DND-41 (cell line): ENCODE measurements at regions not wholly inside any gene's neighbourhood (a gene's known extent, or its start where the extent isn't known, plus 50 kb on each side); places are given as distances from the start of the nearest gene placed in this dataset.

ENCODE experiments used
- ATAC-seq: fragments of 200-7000 bp; cut with Tn5 transposase; 3 replicates; pipeline ENCODE4 v1.9.1; 2021; ENCODE audit warnings: low read depth; ENCODE audit not compliant: insufficient read depth
- DNase-seq: peaks from one replicate; pipeline ENCODE4 v3.0.0-alpha.2; 2020
- H2AFZ ChIP-seq: 2 replicates; pipeline ENCODE4 v1.6.0; 2012; ENCODE audit warnings: low read depth, low read length
- H3K27ac ChIP-seq: 2 replicates; pipeline ENCODE4 v1.5.1; 2012; ENCODE audit warnings: low read length, inconsistent platforms
- H3K27me3 ChIP-seq: fragments of 200-600 bp; sonication (generic); 2 replicates; pipeline ENCODE4 v1.6.0; 2012; ENCODE audit warnings: low read length, mild to moderate bottlenecking, inconsistent platforms; ENCODE audit not compliant: insufficient read depth, poor library complexity
- H3K36me3 ChIP-seq: 2 replicates; pipeline ENCODE4 v1.5.1; 2012; ENCODE audit warnings: low read length, inconsistent platforms; ENCODE audit not compliant: insufficient read depth
- H3K4me1 ChIP-seq: 2 replicates; pipeline ENCODE4 v1.5.1; 2012; ENCODE audit warnings: mild to moderate bottlenecking, low read length; ENCODE audit not compliant: insufficient read depth
- H3K4me2 ChIP-seq: 2 replicates; pipeline ENCODE4 v1.6.0; 2012; ENCODE audit warnings: mild to moderate bottlenecking, moderate library complexity, low read length, inconsistent platforms; ENCODE audit not compliant: insufficient read depth
- H3K4me3 ChIP-seq, 2 experiments: fragments of 200-600 bp in 1 of 2; shearing (Covaris generic) in 1 of 2; 2 replicates each; pipeline ENCODE4 v1.5.1; 2012 to 2016; ENCODE audit warnings: inconsistent platforms in 2 of 2, low read length in 2 of 2, mild to moderate bottlenecking in 2 of 2, low read depth in 1 of 2, moderate library complexity in 1 of 2
- H3K79me2 ChIP-seq: 2 replicates; pipeline ENCODE4 v1.6.0; 2012; ENCODE audit warnings: low read length, inconsistent platforms; ENCODE audit not compliant: insufficient read depth
- H3K9ac ChIP-seq: 2 replicates; pipeline ENCODE4 v1.6.0; 2012; ENCODE audit warnings: low read depth, mild to moderate bottlenecking, inconsistent platforms, low read length, moderate library complexity
- H3K9me3 ChIP-seq: 2 replicates; pipeline ENCODE4 v1.5.1; 2012; ENCODE audit warnings: low read length, moderate library complexity, mild to moderate bottlenecking, inconsistent platforms; ENCODE audit not compliant: insufficient read depth, severe bottlenecking
- H4K20me1 ChIP-seq: 2 replicates; pipeline ENCODE4 v1.6.0; 2012; ENCODE audit warnings: low read length; ENCODE audit not compliant: insufficient read depth
- CTCF ChIP-seq: IDR thresholded peaks from 2 replicates; pipeline ENCODE4 v1.5.1; 2012; ENCODE audit warnings: borderline replicate concordance, low read length, moderate library complexity, mild to moderate bottlenecking; ENCODE audit not compliant: poor library complexity, severe bottlenecking; ENCODE audit errors: extremely low read depth
- EZH2 ChIP-seq: IDR thresholded peaks from 3 replicates; pipeline ENCODE4 v1.6.1; 2012; ENCODE audit warnings: borderline replicate concordance, low read depth, mild to moderate bottlenecking, moderate library complexity, low read length, inconsistent platforms; ENCODE audit not compliant: severe bottlenecking

GRCh38 chr2:196407675-196408264, 231.7 kb upstream of the CCDC150 start:
- Histone ChIP-seq H3K27ac (no peak overlapping the region), H3K9me3 (no peaks in the 10 kb centered on the region), H2AFZ (no peak overlapping the region), H3K4me2 (no peak overlapping the region), H3K36me3 (no peaks in the 10 kb centered on the region), H3K4me1 (peaks cover under 1% of the 10 kb centered on the region; the same call in 1 of the 2 replicates), H3K4me3 (no peak overlapping the region), H3K9ac (no peak overlapping the region), H3K79me2 (no peaks in the 10 kb centered on the region), H4K20me1 (no peaks in the 10 kb centered on the region), H3K27me3 (no peaks in the 10 kb centered on the region)
- DNase-seq (no peak), ATAC-seq (no peak)
- TF ChIP-seq EZH2, result no peak
- no peak for TF ChIP-seq CTCF

GRCh38 chr2:196409376-196409775, 230.1 kb upstream of the CCDC150 start:
- H3K4me3 ChIP-seq, result no peak overlapping the region
- ATAC-seq, result no peak
- no peak for TF ChIP-seq CTCF
- TF ChIP-seq EZH2, result no peak

GRCh38 chr2:196410008-196410407, 229.5 kb upstream of the CCDC150 start:
- Histone ChIP-seq H3K36me3 (no peaks in the 10 kb centered on the region), H3K4me1 (peaks cover 23% of the 10 kb centered on the region), H3K4me3 (no peak overlapping the region), H4K20me1 (no peaks in the 10 kb centered on the region), H3K79me2 (no peaks in the 10 kb centered on the region), H3K9ac (no peak overlapping the region), H3K4me2 (no peak overlapping the region), H3K27me3 (no peaks in the 10 kb centered on the region), H3K27ac (no peak overlapping the region), H3K9me3 (no peaks in the 10 kb centered on the region), H2AFZ (no peak overlapping the region)
- no peak for ATAC-seq
- no peak for TF ChIP-seq EZH2
- TF ChIP-seq CTCF, result no peak
- no peak for DNase-seq

More at GRCh38 chr2:196409376-196409775, 230.1 kb upstream of the CCDC150 start:
- DNase-seq, result no peak
- Histone ChIP-seq H3K9ac (no peak overlapping the region), H3K4me2 (no peak overlapping the region), H2AFZ (no peak overlapping the region), H4K20me1 (no peaks in the 10 kb centered on the region), H3K27ac (no peak overlapping the region), H3K79me2 (no peaks in the 10 kb centered on the region), H3K4me1 (peaks cover 17% of the 10 kb centered on the region), H3K36me3 (no peaks in the 10 kb centered on the region), H3K27me3 (no peaks in the 10 kb centered on the region), H3K9me3 (no peaks in the 10 kb centered on the region)

- TF ChIP-seq CTCF (no peak), EZH2 (no peak)
- no peak overlapping the region; a peak in 1 of 4 replicates for H3K4me3 ChIP-seq
- H3K79me2 ChIP-seq, result no peaks in the 10 kb centered on the region
- DNase-seq, result peak; percentile 59
- peak; percentile 73 for ATAC-seq
- no peaks in the 10 kb centered on the region for H3K27me3 ChIP-seq
- peaks cover 35% of the 10 kb centered on the region for H3K4me1 ChIP-seq
- H2AFZ ChIP-seq, result peak overlapping the region; percentile 71
- peak overlapping the region; percentile 89 for H3K27ac ChIP-seq
- H3K9me3 ChIP-seq, result no peaks in the 10 kb centered on the region
- peak overlapping the region; percentile 29 for H3K9ac ChIP-seq
- no peaks in the 10 kb centered on the region for H4K20me1 ChIP-seq
- peak overlapping the region; percentile 53 for H3K4me2 ChIP-seq
- H3K36me3 ChIP-seq, result no peaks in the 10 kb centered on the region
Observed at GRCh38 chr2:196413821-196414274, 225.7 kb upstream of the CCDC150 start.
